ENCODE measurements at regions not wholly inside any gene's neighbourhood (a gene's known extent, or its start where the extent isn't known, plus 50 kb on each side); places are given as distances from the start of the nearest gene placed in this dataset.

GRCh38 chr9:74001382-74001781 is 495.8 kb upstream of the RORB start:
- TF ChIP-seq CTCF (IDR thresholded peaks at IDR 0.05) (no peak), POLR2A (IDR thresholded peaks at IDR 0.05; ENCODE audit: low read depth) (no peak), POLR2AphosphoS5 (IDR thresholded peaks at IDR 0.05) (no peak), EP300 (IDR thresholded peaks at IDR 0.05) (no peak)

Measured in esophagus muscularis mucosa (tissue), 4 donors.